RWPE2 (cell line): ENCODE measurements at regions not wholly inside any gene's neighbourhood (a gene's known extent, or its start where the extent isn't known, plus 50 kb on each side); places are given as distances from the start of the nearest gene placed in this dataset.

Experiments used
- ATAC-seq: fragments of 200-7000 bp; cut with Tn5 transposase; 3 replicates; pipeline ENCODE4 v1.9.1; 2021; ENCODE audit warnings: low read depth
- DNase-seq: peaks from one replicate; pipeline ENCODE4 v3.0.0-alpha.2; 2020; ENCODE audit warnings: low spot score
- H3K27ac ChIP-seq: fragments of 450-650 bp; 2 replicates; pipeline ENCODE4 v1.5.1; 2017; ENCODE audit warnings: mild to moderate bottlenecking; ENCODE audit not compliant: poor library complexity, severe bottlenecking
- H3K27me3 ChIP-seq: fragments of 250-450 bp; sonication (Bioruptor Pico); 2 replicates; pipeline ENCODE4 v1.5.1; 2021; ENCODE audit warnings: mild to moderate bottlenecking, moderate library complexity; ENCODE audit not compliant: insufficient read depth, poor library complexity, severe bottlenecking
- H3K36me3 ChIP-seq: fragments of 250-450 bp; sonication (Bioruptor Pico); 2 replicates; pipeline ENCODE4 v1.5.1; 2020; ENCODE audit warnings: low read depth, mild to moderate bottlenecking, moderate library complexity
- H3K4me1 ChIP-seq: fragments of 250-450 bp; sonication (Bioruptor Pico); 2 replicates; pipeline ENCODE4 v1.5.1; 2021; ENCODE audit warnings: mild to moderate bottlenecking, moderate library complexity; ENCODE audit not compliant: insufficient read depth, poor library complexity, severe bottlenecking
- H3K4me3 ChIP-seq: fragments of 250-450 bp; sonication (Bioruptor Pico); 2 replicates; pipeline ENCODE4 v1.5.1; 2021; ENCODE audit warnings: mild to moderate bottlenecking, moderate library complexity; ENCODE audit not compliant: severe bottlenecking
- H3K9me3 ChIP-seq: fragments of 250-450 bp; sonication (Bioruptor Pico); 2 replicates; pipeline ENCODE4 v1.5.1; 2021; ENCODE audit warnings: mild to moderate bottlenecking, moderate library complexity; ENCODE audit not compliant: severe bottlenecking
- CTCF ChIP-seq: fragments of 450-650 bp; IDR thresholded peaks from one replicate; pipeline ENCODE4 v1.5.1; 2017; ENCODE audit warnings: mild to moderate bottlenecking, moderate library complexity; ENCODE audit not compliant: poor library complexity, severe bottlenecking

DNA sequence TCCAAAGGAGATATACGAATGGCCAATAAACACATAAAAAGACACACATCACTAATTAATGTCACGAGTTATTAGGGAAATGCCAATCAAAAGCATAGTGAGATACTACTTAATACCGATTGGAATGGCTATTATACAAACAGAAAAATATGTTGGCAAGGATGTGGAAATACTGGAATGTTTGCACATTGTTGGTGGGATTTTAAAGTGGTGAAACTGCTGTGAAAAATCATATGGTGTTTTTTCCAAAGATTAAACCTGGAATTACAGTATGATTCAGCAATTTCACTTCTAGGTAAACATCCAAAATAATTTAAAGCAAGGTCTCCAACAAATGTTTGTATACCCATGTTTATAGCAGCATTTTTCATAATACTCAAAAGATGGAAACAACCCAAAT lies 765.5 kb downstream of the VGLL3 start:
- Histone ChIP-seq H3K4me1 (no peaks in the 10 kb centered on the region), H3K27me3 (no peaks in the 10 kb centered on the region), H3K9me3 (no peaks in the 10 kb centered on the region), H3K27ac (no peak overlapping the region), H3K4me3 (no peak overlapping the region), H3K36me3 (no peaks in the 10 kb centered on the region)
- no peak for TF ChIP-seq CTCF
- DNase-seq (no peak), ATAC-seq (no peak)

DNA sequence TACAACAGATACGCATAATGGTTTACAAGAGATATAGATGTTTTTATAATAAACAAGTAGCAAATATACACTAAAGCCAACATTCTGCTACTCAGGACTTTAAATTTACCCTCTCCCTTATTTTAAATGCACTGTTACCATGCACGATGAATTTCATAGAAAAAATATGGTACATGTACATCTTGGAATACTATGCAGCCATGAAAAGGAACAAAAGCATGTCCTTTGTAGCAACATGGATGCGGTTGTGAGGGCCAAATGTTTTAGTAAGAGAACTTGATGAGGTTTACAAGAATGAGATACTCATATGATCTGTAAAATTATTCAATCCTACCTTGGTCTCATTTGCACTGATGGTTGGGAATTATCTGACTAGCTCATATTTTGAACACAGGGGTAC lies 769.3 kb downstream of the VGLL3 start:
- no peaks in the 10 kb centered on the region for H3K4me1 ChIP-seq
- DNase-seq: no peak
- TF ChIP-seq CTCF: no peak
- no peaks in the 10 kb centered on the region for H3K27me3 ChIP-seq
- ATAC-seq: no peak
- no peak overlapping the region for H3K4me3 ChIP-seq
- no peaks in the 10 kb centered on the region for H3K36me3 ChIP-seq
- no peak overlapping the region for H3K27ac ChIP-seq
- H3K9me3 ChIP-seq: no peaks in the 10 kb centered on the region

DNA sequence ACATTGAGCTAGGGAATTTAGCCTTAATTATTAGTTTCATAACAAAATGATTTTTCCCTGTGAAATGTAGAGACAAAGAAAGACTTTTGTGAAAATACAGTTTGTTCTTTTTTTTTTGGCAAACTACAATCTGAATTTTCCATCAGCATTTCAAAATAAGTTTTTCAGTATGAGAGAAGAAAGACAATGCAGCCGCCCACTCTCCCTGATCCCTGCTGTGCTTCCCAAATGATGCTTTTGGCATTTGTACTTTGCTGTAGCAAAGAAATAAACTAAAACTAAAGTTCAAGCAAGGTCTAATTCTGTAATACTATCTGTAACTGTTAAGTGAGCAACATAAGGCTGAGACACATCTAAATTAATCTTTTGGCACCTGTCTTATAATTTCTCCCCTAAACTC lies 782.2 kb downstream of the VGLL3 start:
- Histone ChIP-seq H3K4me1 (no peaks in the 10 kb centered on the region), H3K36me3 (no peaks in the 10 kb centered on the region), H3K4me3 (no peak overlapping the region), H3K27ac (no peak overlapping the region), H3K9me3 (no peaks in the 10 kb centered on the region), H3K27me3 (no peaks in the 10 kb centered on the region)
- no peak for DNase-seq
- ATAC-seq: no peak
- TF ChIP-seq CTCF: no peak

- ATAC-seq (no peak), DNase-seq (no peak)
- no peaks in the 10 kb centered on the region for H3K9me3 ChIP-seq
- no peaks in the 10 kb centered on the region for H3K36me3 ChIP-seq
- no peaks in the 10 kb centered on the region for H3K4me1 ChIP-seq
- H3K4me3 ChIP-seq: no peak overlapping the region
- no peak overlapping the region for H3K27ac ChIP-seq
- H3K27me3 ChIP-seq: no peaks in the 10 kb centered on the region
- no peak for TF ChIP-seq CTCF
Observed at GRCh38 chr3:86182606-86183005, 808.3 kb downstream of the VGLL3 start.

DNA sequence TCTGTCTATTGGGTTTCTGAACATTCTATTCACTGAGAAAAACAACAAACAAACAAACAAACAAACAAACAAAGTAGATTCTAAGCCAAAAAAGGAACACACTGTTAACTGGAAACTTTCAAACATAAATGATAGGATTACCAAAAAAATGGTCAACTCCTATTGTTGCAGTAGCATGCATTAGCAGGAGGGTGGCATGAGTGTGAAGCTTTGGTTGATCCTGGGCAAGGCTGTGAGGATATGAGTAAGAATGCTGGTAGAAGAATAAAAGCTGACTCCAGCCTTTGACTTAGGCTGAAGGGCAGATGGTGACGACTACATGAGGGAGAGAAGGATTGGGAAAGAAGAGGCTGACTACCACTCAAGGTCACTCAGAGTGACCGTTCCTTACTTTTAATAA lies 810.3 kb downstream of the VGLL3 start:
- no peaks in the 10 kb centered on the region for H3K9me3 ChIP-seq
- peak; percentile 30 for TF ChIP-seq CTCF
- H3K4me3 ChIP-seq: no peak overlapping the region
- DNase-seq (no peak), ATAC-seq (peak; percentile 87)
- H3K27me3 ChIP-seq: no peaks in the 10 kb centered on the region
- no peaks in the 10 kb centered on the region for H3K4me1 ChIP-seq
- H3K36me3 ChIP-seq: no peaks in the 10 kb centered on the region
- no peak overlapping the region for H3K27ac ChIP-seq
